Liver (tissue), 8 donors: ENCODE measurements at regions not wholly inside any gene's neighbourhood (a gene's known extent, or its start where the extent isn't known, plus 50 kb on each side); places are given as distances from the start of the nearest gene placed in this dataset.

Experiments used
- DNase-seq: peaks from one replicate; pipeline ENCODE4 v3.0.0-alpha.2; 2017; ENCODE audit warnings: low spot score
- H3K27ac ChIP-seq, 2 donors: one replicate each; pipeline ENCODE4 v1.7.0; 2013; ENCODE audit warnings: inconsistent platforms in 2 of 2, low read length in 2 of 2, control low read depth in 1 of 2, low read depth in 1 of 2, mild to moderate bottlenecking in 1 of 2
- H3K27me3 ChIP-seq, 4 donors: one replicate each; pipeline versions ENCODE4 v1.6.1 to v1.7.0; 2013; ENCODE audit warnings: low read length in 3 of 4, inconsistent platforms in 1 of 4, mild to moderate bottlenecking in 1 of 4, moderate library complexity in 1 of 4; ENCODE audit not compliant: control insufficient read depth in 4 of 4, insufficient read depth in 4 of 4
- H3K36me3 ChIP-seq, 4 donors: one replicate each; pipeline versions ENCODE4 v1.6.1 to v1.7.0; 2013; ENCODE audit warnings: low read length in 3 of 4, mild to moderate bottlenecking in 3 of 4, low read depth in 1 of 4, moderate library complexity in 1 of 4; ENCODE audit not compliant: control insufficient read depth in 4 of 4, insufficient read depth in 3 of 4
- H3K4me1 ChIP-seq, 4 donors: one replicate each; pipeline versions ENCODE4 v1.6.1 to v1.7.0; 2013; ENCODE audit warnings: low read length in 3 of 4, mild to moderate bottlenecking in 3 of 4, moderate library complexity in 1 of 4; ENCODE audit not compliant: control insufficient read depth in 4 of 4, insufficient read depth in 4 of 4
- H3K4me3 ChIP-seq, 3 donors: one replicate each; pipeline versions ENCODE4 v1.6.1 to v1.7.0; 2013; ENCODE audit warnings: low read length in 3 of 3, control low read depth in 1 of 3, low read depth in 1 of 3, mild to moderate bottlenecking in 1 of 3
- H3K9ac ChIP-seq, 2 donors: one replicate each; pipeline ENCODE4 v1.7.0; 2013; ENCODE audit warnings: low read length in 2 of 2, mild to moderate bottlenecking in 2 of 2, moderate library complexity in 2 of 2, control low read depth in 1 of 2, low read depth in 1 of 2
- H3K9me3 ChIP-seq, 4 donors: one replicate each; pipeline versions ENCODE4 v1.6.1 to v1.7.0; 2013; ENCODE audit warnings: low read length in 3 of 4; ENCODE audit not compliant: control insufficient read depth in 4 of 4
- ATF3 ChIP-seq: IDR thresholded peaks from 2 replicates; pipeline ENCODE4 v1.6.1; 2016; ENCODE audit warnings: antibody characterized with exemption
- CTCF ChIP-seq: fragments of 150-350 bp; IDR thresholded peaks from 2 replicates; pipeline ENCODE4 v1.5.1; 2017; ENCODE audit warnings: improper control_type of control experiment, low read depth, low read length; ENCODE audit not compliant: missing input control
- EGR1 ChIP-seq, 2 donors: IDR thresholded peaks; 2 replicates each; pipeline ENCODE4 v1.6.1; 2016 to 2018; ENCODE audit warnings: antibody characterized with exemption in 2 of 2, low read depth in 2 of 2
- FOXA1 ChIP-seq: IDR thresholded peaks from 2 replicates; pipeline ENCODE4 v1.6.1; 2016; ENCODE audit warnings: antibody characterized with exemption
- FOXA2 ChIP-seq: IDR thresholded peaks from 2 replicates; pipeline ENCODE4 v1.6.1; 2016; ENCODE audit warnings: antibody characterized with exemption
- GABPA ChIP-seq, 2 donors: IDR thresholded peaks in 1 of 2; conservative IDR thresholded peaks in 1 of 2; 2 replicates each; pipeline ENCODE4 v1.6.1; 2016; ENCODE audit warnings: antibody characterized with exemption in 2 of 2, mild to moderate bottlenecking in 1 of 2, moderate library complexity in 1 of 2
- HNF4A ChIP-seq, 2 donors: conservative IDR thresholded peaks; 2 replicates each; pipeline ENCODE4 v1.6.1; 2016; ENCODE audit warnings: antibody characterized with exemption in 2 of 2, mild to moderate bottlenecking in 2 of 2
- HNF4G ChIP-seq: IDR thresholded peaks from 2 replicates; pipeline ENCODE4 v1.6.1; 2016; ENCODE audit warnings: antibody characterized with exemption
- JUND ChIP-seq, 2 donors: IDR thresholded peaks; 2 replicates each; pipeline ENCODE4 v1.6.1; 2016; ENCODE audit warnings: antibody characterized with exemption in 2 of 2
- MAX ChIP-seq: IDR thresholded peaks from 2 replicates; pipeline ENCODE4 v1.6.1; 2016; ENCODE audit warnings: antibody characterized with exemption
- NR2F2 ChIP-seq: IDR thresholded peaks from 2 replicates; pipeline ENCODE4 v1.6.1; 2016; ENCODE audit warnings: antibody characterized with exemption
- RAD21 ChIP-seq, 2 donors: IDR thresholded peaks; 2 replicates each; pipeline ENCODE4 v1.6.1; 2016; ENCODE audit warnings: antibody characterized with exemption in 2 of 2, mild to moderate bottlenecking in 2 of 2
- REST ChIP-seq: IDR thresholded peaks from 2 replicates; pipeline ENCODE4 v1.6.1; 2016; ENCODE audit warnings: antibody characterized with exemption, mild to moderate bottlenecking
- RXRA ChIP-seq, 2 donors: IDR thresholded peaks; 2 replicates each; pipeline ENCODE4 v1.6.1; 2017 to 2018; ENCODE audit warnings: antibody characterized with exemption in 2 of 2, mild to moderate bottlenecking in 1 of 2
- SP1 ChIP-seq: IDR thresholded peaks from 2 replicates; pipeline ENCODE4 v1.6.1; 2018; ENCODE audit warnings: antibody characterized with exemption, mild to moderate bottlenecking
- TAF1 ChIP-seq: conservative IDR thresholded peaks from 2 replicates; pipeline ENCODE4 v1.6.1; 2016; ENCODE audit warnings: antibody characterized with exemption, mild to moderate bottlenecking
- YY1 ChIP-seq: IDR thresholded peaks from 2 replicates; pipeline ENCODE4 v1.6.1; 2016; ENCODE audit warnings: antibody characterized with exemption, mild to moderate bottlenecking
- ZBTB33 ChIP-seq: IDR thresholded peaks from 2 replicates; pipeline ENCODE4 v1.6.1; 2016; ENCODE audit warnings: antibody characterized with exemption
- WGBS: extraction: QIAGEN DNeasy Blood & Tissue Kit; methylation state at CpG from one replicate; pipeline ENCODE4 v1.1.7; 2013; 5-methylcytosine and 5-hydroxymethylcytosine counted together
- donor health status: healthy.
- donor health status: healthy.
- donor health status: healthy.
- donor health status: healthy.
- donor health status: healthy.

GRCh38 chr3:30286007-30286669 lies 320.3 kb upstream of the TGFBR2 start:
- DNase-seq: no peak
- no peak overlapping the region for H3K4me3 ChIP-seq
- H3K27me3 ChIP-seq: no peaks in the 10 kb centered on the region
- TF ChIP-seq RXRA (IDR thresholded peaks at IDR 0.05) (no peak), YY1 (peak; percentile 37), HNF4A (conservative IDR thresholded peaks at IDR 0.05) (peak in 1 of 2 donors; percentile 23), RAD21 (IDR thresholded peaks at IDR 0.05) (peak; percentile 30 to 33), JUND (IDR thresholded peaks at IDR 0.05) (peak in 1 of 2 donors; percentile 75), CTCF (no peak), EGR1 (IDR thresholded peaks at IDR 0.05; ENCODE audit: low read depth in 2 of 2) (peak in 1 of 2 donors; percentile 19), MAX (peak; percentile 60)
- peaks cover 0 to 7% (median 2%) of the 10 kb centered on the region in 4 donors for H3K4me1 ChIP-seq
- H3K9ac ChIP-seq: no peak overlapping the region
- WGBS: 10% methylated on average over 1 of the region's 1 CpG
- no peaks in the 10 kb centered on the region for H3K36me3 ChIP-seq
- H3K9me3 ChIP-seq: no peaks in the 10 kb centered on the region
- H3K27ac ChIP-seq: peak overlapping the region; percentile 1 to 9

GRCh38 chr3:30286811-30287210 lies 319.6 kb upstream of the TGFBR2 start:
- Histone ChIP-seq H3K36me3 (no peaks in the 10 kb centered on the region), H3K9ac (no peak overlapping the region), H3K27ac (no peak overlapping the region), H3K27me3 (no peaks in the 10 kb centered on the region), H3K4me1 (peaks cover 0 to 7% (median 2%) of the 10 kb centered on the region in 4 donors), H3K4me3 (no peak overlapping the region), H3K9me3 (no peaks in the 10 kb centered on the region)
- TF ChIP-seq GABPA (IDR thresholded peaks at IDR 0.05 in 1 of 2, conservative IDR thresholded peaks at IDR 0.05 in 1 of 2) (no peak), TAF1 (no peak), ZBTB33 (no peak), YY1 (no peak), JUND (IDR thresholded peaks at IDR 0.05) (no peak), SP1 (no peak), RXRA (IDR thresholded peaks at IDR 0.05) (no peak), HNF4A (conservative IDR thresholded peaks at IDR 0.05) (no peak), REST (no peak), ATF3 (no peak), HNF4G (no peak), MAX (no peak), CTCF (no peak), FOXA1 (no peak), FOXA2 (no peak), NR2F2 (no peak), RAD21 (IDR thresholded peaks at IDR 0.05) (no peak), EGR1 (IDR thresholded peaks at IDR 0.05; ENCODE audit: low read depth in 2 of 2) (no peak)
- no peak for DNase-seq
- WGBS: 93% methylated on average over 2 of the region's 2 CpGs
